RWPE2 (cell line): ENCODE measurements at regions not wholly inside any gene's neighbourhood (a gene's known extent, or its start where the extent isn't known, plus 50 kb on each side); places are given as distances from the start of the nearest gene placed in this dataset.

Experiments
- ATAC-seq: fragments of 200-7000 bp; cut with Tn5 transposase; 3 replicates; pipeline ENCODE4 v1.9.1; 2021; ENCODE audit warnings: low read depth
- DNase-seq: peaks from one replicate; pipeline ENCODE4 v3.0.0-alpha.2; 2020; ENCODE audit warnings: low spot score
- H3K27ac ChIP-seq: fragments of 450-650 bp; 2 replicates; pipeline ENCODE4 v1.5.1; 2017; ENCODE audit warnings: mild to moderate bottlenecking; ENCODE audit not compliant: poor library complexity, severe bottlenecking
- H3K27me3 ChIP-seq: fragments of 250-450 bp; sonication (Bioruptor Pico); 2 replicates; pipeline ENCODE4 v1.5.1; 2021; ENCODE audit warnings: mild to moderate bottlenecking, moderate library complexity; ENCODE audit not compliant: insufficient read depth, poor library complexity, severe bottlenecking
- H3K36me3 ChIP-seq: fragments of 250-450 bp; sonication (Bioruptor Pico); 2 replicates; pipeline ENCODE4 v1.5.1; 2020; ENCODE audit warnings: low read depth, mild to moderate bottlenecking, moderate library complexity
- H3K4me1 ChIP-seq: fragments of 250-450 bp; sonication (Bioruptor Pico); 2 replicates; pipeline ENCODE4 v1.5.1; 2021; ENCODE audit warnings: mild to moderate bottlenecking, moderate library complexity; ENCODE audit not compliant: insufficient read depth, poor library complexity, severe bottlenecking
- H3K4me3 ChIP-seq: fragments of 250-450 bp; sonication (Bioruptor Pico); 2 replicates; pipeline ENCODE4 v1.5.1; 2021; ENCODE audit warnings: mild to moderate bottlenecking, moderate library complexity; ENCODE audit not compliant: severe bottlenecking
- H3K9me3 ChIP-seq: fragments of 250-450 bp; sonication (Bioruptor Pico); 2 replicates; pipeline ENCODE4 v1.5.1; 2021; ENCODE audit warnings: mild to moderate bottlenecking, moderate library complexity; ENCODE audit not compliant: severe bottlenecking
- CTCF ChIP-seq: fragments of 450-650 bp; IDR thresholded peaks from one replicate; pipeline ENCODE4 v1.5.1; 2017; ENCODE audit warnings: mild to moderate bottlenecking, moderate library complexity; ENCODE audit not compliant: poor library complexity, severe bottlenecking

GRCh38 chr9:79408200-79408599, 163.6 kb upstream of the TLE4 start:
- ATAC-seq (no peak), DNase-seq (no peak)

GRCh38 chr9:79408617-79409016, 163.1 kb upstream of the TLE4 start:
- no peaks in the 10 kb centered on the region for H3K36me3 ChIP-seq
- H3K27me3 ChIP-seq = no peaks in the 10 kb centered on the region
- H3K27ac ChIP-seq = no peak overlapping the region
- ATAC-seq (no peak), DNase-seq (no peak)
- no peaks in the 10 kb centered on the region for H3K4me1 ChIP-seq
- no peak for TF ChIP-seq CTCF
- H3K9me3 ChIP-seq = no peaks in the 10 kb centered on the region
- H3K4me3 ChIP-seq = no peak overlapping the region

More at GRCh38 chr9:79408200-79408599, 163.6 kb upstream of the TLE4 start:
- H3K4me3 ChIP-seq = no peak overlapping the region
- H3K36me3 ChIP-seq = no peaks in the 10 kb centered on the region
- no peak overlapping the region for H3K27ac ChIP-seq
- no peaks in the 10 kb centered on the region for H3K9me3 ChIP-seq
- no peaks in the 10 kb centered on the region for H3K4me1 ChIP-seq
- no peak for TF ChIP-seq CTCF
- H3K27me3 ChIP-seq = no peaks in the 10 kb centered on the region

- DNase-seq (no peak), ATAC-seq (no peak)
- no peak overlapping the region for H3K4me3 ChIP-seq
- H3K36me3 ChIP-seq = no peaks in the 10 kb centered on the region
- H3K4me1 ChIP-seq = no peaks in the 10 kb centered on the region
- H3K27me3 ChIP-seq = no peaks in the 10 kb centered on the region
- no peak for TF ChIP-seq CTCF
- no peaks in the 10 kb centered on the region for H3K9me3 ChIP-seq
- H3K27ac ChIP-seq = no peak overlapping the region
These were observed 162.5 kb upstream of the TLE4 start for GRCh38 chr9:79409182-79409823.

- no peak for TF ChIP-seq CTCF
- no peak overlapping the region for H3K27ac ChIP-seq
These were observed 145.9 kb upstream of the TLE4 start for GRCh38 chr9:79425840-79426239.

GRCh38 chr9:79428422-79428821, 143.3 kb upstream of the TLE4 start:
- Histone ChIP-seq H3K27me3 (no peaks in the 10 kb centered on the region), H3K4me3 (no peak overlapping the region), H3K4me1 (no peaks in the 10 kb centered on the region), H3K9me3 (no peaks in the 10 kb centered on the region), H3K27ac (no peak overlapping the region), H3K36me3 (no peaks in the 10 kb centered on the region)
- no peak for ATAC-seq
- no peak for DNase-seq
- TF ChIP-seq CTCF = no peak

More at GRCh38 chr9:79425840-79426239, 145.9 kb upstream of the TLE4 start:
- H3K4me1 ChIP-seq = no peaks in the 10 kb centered on the region
- H3K36me3 ChIP-seq = no peaks in the 10 kb centered on the region
- ATAC-seq (no peak), DNase-seq (no peak)
- no peaks in the 10 kb centered on the region for H3K27me3 ChIP-seq
- no peaks in the 10 kb centered on the region for H3K9me3 ChIP-seq
- no peak overlapping the region for H3K4me3 ChIP-seq
